Adrenal gland (tissue), 9 donors: ENCODE measurements at regions not wholly inside any gene's neighbourhood (a gene's known extent, or its start where the extent isn't known, plus 50 kb on each side); places are given as distances from the start of the nearest gene placed in this dataset.

ENCODE experiments used
- DNase-seq, 7 donors: peaks; one replicate each; pipeline ENCODE4 v3.0.0-alpha.2; 2019 to 2020
- H3K27ac ChIP-seq, 5 donors: fragments of 200-600 bp; sonication (generic) in 4 of 5; 1 replicate in 3 of 5; 2 replicates in 2 of 5; pipeline versions ENCODE4 v1.5.1 to v1.8.0; 2016 to 2020; ENCODE audit warnings: mild to moderate bottlenecking in 1 of 5
- H3K27me3 ChIP-seq: fragments of 200-600 bp; 2 replicates; pipeline ENCODE4 v1.8.0; 2021
- H3K36me3 ChIP-seq, 2 donors: fragments of 200-600 bp; replicated peaks in 1 of 2; 1 replicate in 1 of 2; 2 replicates in 1 of 2; pipeline versions ENCODE4 v1.5.1 to v1.8.0; 2018 to 2022
- H3K4me1 ChIP-seq, 2 donors: fragments of 200-600 bp; replicated peaks in 1 of 2; 1 replicate in 1 of 2; 2 replicates in 1 of 2; pipeline versions ENCODE4 v1.5.1 to v1.8.0; 2018 to 2021
- H3K4me3 ChIP-seq, 4 donors: fragments of 200-600 bp; sonication (generic) in 3 of 4; one replicate each; pipeline ENCODE4 v1.5.1; 2016 to 2018
- H3K9me3 ChIP-seq, 3 donors: fragments of 200-600 bp; sonication (generic) in 1 of 3; replicated peaks in 1 of 3; 1 replicate in 2 of 3; 2 replicates in 1 of 3; pipeline versions ENCODE4 v1.5.1 to v1.8.0; 2016 to 2021
- CTCF ChIP-seq, 6 experiments: fragments of 450-650 bp in 4 of 6; fragments of 200-600 bp in 2 of 6; sonication (generic) in 1 of 6; IDR thresholded peaks; 1 replicate in 5 of 6; 2 replicates in 1 of 6; pipeline versions ENCODE4 v1.5.1 to v1.8.0; 2016 to 2021; ENCODE audit warnings: antibody characterized with exemption in 6 of 6, mild to moderate bottlenecking in 2 of 6, moderate library complexity in 1 of 6
- POLR2A ChIP-seq, 2 donors: fragments of 450-650 bp; IDR thresholded peaks; one replicate each; pipeline ENCODE4 v1.6.1; 2017; ENCODE audit warnings: antibody characterized with exemption in 2 of 2, mild to moderate bottlenecking in 2 of 2, moderate library complexity in 1 of 2
- WGBS, 4 donors: extraction: QIAGEN DNeasy Blood & Tissue Kit in 2 of 4; methylation state at CpG; one replicate each; pipeline versions ENCODE4 v1.1.5 to v1.1.7; 2013 to 2017; 5-methylcytosine and 5-hydroxymethylcytosine counted together
- intact Hi-C, 2 donors: fragments of 100-400 bp; cut with DNase I; formaldehyde crosslinking; loops; one replicate each; pipeline versions ENCODE4 v1.14.1 to v1.15.0; 2022 to 2023
- small RNA-seq, 2 donors: library from RNA; depleted of rRNA; stranded (forward); fragments of <200 nt; gene quantifications; one replicate each; pipeline ENCODE3, GENCODE V24; 2016
- donor health status: healthy with polysubstance abuse.
- donor health status: Bipolar disorder and iron deficiency.
- donor health status: DM: yes; HTN: yes; CAD: no.
- donor health status: DM: no; HTN: no; CAD: no.
- donor health status: DM: no; HTN: no; CAD: no.

GRCh38 chr9:1962588-1963106 is 52.5 kb upstream of the SMARCA2 start:
- no peaks in the 10 kb centered on the region for H3K27me3 ChIP-seq
- intact Hi-C loops: no loop called here
- no peaks in the 10 kb centered on the region for H3K9me3 ChIP-seq
- no peak for DNase-seq
- no peak overlapping the region for H3K27ac ChIP-seq
- H3K4me3 ChIP-seq: no peak overlapping the region
- no peak for TF ChIP-seq CTCF (IDR thresholded peaks at IDR 0.05)
- no peak for TF ChIP-seq POLR2A (IDR thresholded peaks at IDR 0.05)
- H3K36me3 ChIP-seq: no peaks in the 10 kb centered on the region
- no peaks in the 10 kb centered on the region for H3K4me1 ChIP-seq

- no peak overlapping the region for H3K27ac ChIP-seq
- TF ChIP-seq POLR2A (IDR thresholded peaks at IDR 0.05) (no peak), CTCF (IDR thresholded peaks at IDR 0.05) (no peak)
- 68 to 85% (median 71%) methylated on average over 2 of the region's 2 CpGs for WGBS, 4 donors
- DNase-seq: no peak
- H3K9me3 ChIP-seq: no peaks in the 10 kb centered on the region
- H3K4me1 ChIP-seq: no peaks in the 10 kb centered on the region
- H3K36me3 ChIP-seq: no peaks in the 10 kb centered on the region
- intact Hi-C loops: no loop called here
- no peaks in the 10 kb centered on the region for H3K27me3 ChIP-seq
- no peak overlapping the region for H3K4me3 ChIP-seq
These were observed 51.1 kb upstream of the SMARCA2 start for GRCh38 chr9:1964093-1964492.

Small RNA genes lying in the stretch of these regions (small RNA-seq; reads per million reads assigned to genes)
- gene RNA5SP279: 0 reads per million in 2 donors
